ENCODE measurements at regions not wholly inside any gene's neighbourhood (a gene's known extent, or its start where the extent isn't known, plus 50 kb on each side); places are given as distances from the start of the nearest gene placed in this dataset.

DNA sequence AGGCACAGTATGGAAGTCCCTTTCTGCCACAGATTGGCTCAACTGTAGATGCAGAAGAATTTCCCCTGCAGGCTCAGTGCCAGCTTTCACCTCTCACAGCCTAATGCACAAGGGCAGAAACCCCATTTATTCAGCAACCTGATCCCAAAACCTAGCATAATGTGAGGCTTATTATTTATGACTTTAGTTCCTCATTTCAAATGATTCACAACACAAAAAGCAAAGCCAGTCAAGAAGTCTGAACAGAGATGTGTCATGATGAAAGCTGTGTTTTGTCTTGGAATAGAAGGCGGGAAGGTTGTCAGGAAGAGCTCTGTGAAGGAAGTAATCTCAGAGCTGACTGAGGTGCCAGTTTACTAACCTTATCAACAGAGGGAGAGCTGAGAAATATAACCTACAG, 369.7 kb downstream of the LRRC70 start:
- H3K9me3 ChIP-seq (ENCODE audit: control insufficient read depth, low read depth, low read length) = no peaks in the 10 kb centered on the region
- H3K4me2 ChIP-seq (ENCODE audit: insufficient read depth, insufficient read length, low read length) = no peak overlapping the region
- H4K20me1 ChIP-seq (ENCODE audit: control insufficient read depth, insufficient read depth, insufficient read length) = no peaks in the 10 kb centered on the region
- no peaks in the 10 kb centered on the region for H3K79me1 ChIP-seq (ENCODE audit: insufficient read depth, low read depth, low read length, poor library complexity, severe bottlenecking)
- no peak overlapping the region for H3K27ac Mint-ChIP-seq
- H3K4ac ChIP-seq (ENCODE audit: low read depth, low read length) = no peak overlapping the region
- H4K5ac ChIP-seq (ENCODE audit: insufficient read length, low read depth, low read length) = no peak overlapping the region
- H2BK20ac ChIP-seq (ENCODE audit: low read depth, low read length, poor library complexity, severe bottlenecking) = no peak overlapping the region
- H4K8ac ChIP-seq (replicated peaks; ENCODE audit: insufficient read length, low read depth, low read length) = no peak overlapping the region
- H2AFZ ChIP-seq (ENCODE audit: low read length) = no peak overlapping the region
- no peak for TF ChIP-seq CTCF (conservative IDR thresholded peaks at IDR 0.05)
- DNase-seq = no peak
- no peak overlapping the region for H3K18ac ChIP-seq (ENCODE audit: insufficient read length, low read depth, low read length)
- no peak overlapping the region for H3K4me3 Mint-ChIP-seq
- no peaks in the 10 kb centered on the region for H3K4me1 ChIP-seq (ENCODE audit: insufficient read depth, low read length)
- no peak overlapping the region for H2BK12ac ChIP-seq (ENCODE audit: insufficient read length, low read depth, low read length)
- H3K27me3 Mint-ChIP-seq (ENCODE audit: low read depth) = no peaks in the 10 kb centered on the region
- no peaks in the 10 kb centered on the region for H3K23me2 ChIP-seq (ENCODE audit: insufficient read length, low read depth, low read length, poor library complexity, severe bottlenecking)
- no peaks in the 10 kb centered on the region for H3K79me2 ChIP-seq (ENCODE audit: insufficient read depth, low read length)
- no peak overlapping the region for H2BK5ac ChIP-seq (ENCODE audit: insufficient read length, low read length)
- H2BK15ac ChIP-seq (ENCODE audit: low read depth, low read length) = no peak overlapping the region
- H3K27me3 ChIP-seq (ENCODE audit: insufficient read depth, low read length) = no peaks in the 10 kb centered on the region
- no peak overlapping the region for H3T11ph ChIP-seq (ENCODE audit: low read length)
- H2BK120ac ChIP-seq (ENCODE audit: low read depth, low read length, poor library complexity, severe bottlenecking) = no peak overlapping the region
- no peaks in the 10 kb centered on the region for H3K4me1 Mint-ChIP-seq
- no peak overlapping the region for H4K91ac ChIP-seq (ENCODE audit: insufficient read length, low read depth, low read length)
- H3K36me3 Mint-ChIP-seq (ENCODE audit: insufficient read depth in 1 of 3, low read depth in 3 of 3) = no peaks in the 10 kb centered on the region
- no peak overlapping the region for H3K23ac ChIP-seq (ENCODE audit: insufficient read length, low read depth, low read length)
- H3K9ac ChIP-seq (ENCODE audit: extremely low read depth, insufficient read length, low read length) = no peak overlapping the region
- H2AK5ac ChIP-seq (ENCODE audit: insufficient read length, low read length) = no peak overlapping the region
- H3K56ac ChIP-seq (ENCODE audit: insufficient read length, low read depth, low read length) = no peak overlapping the region
- H3K14ac ChIP-seq (ENCODE audit: insufficient read depth, low read length) = no peak overlapping the region
- no CpG with 5 or more reads among the region's 1 CpG for WGBS (ENCODE audit: extremely low coverage, insufficient read length, low lambda C conversion rate)
- no peaks in the 10 kb centered on the region for H3K9me3 Mint-ChIP-seq
- H3K27ac ChIP-seq (ENCODE audit: insufficient read length, low read depth, low read length) = no peak overlapping the region

Data from H9 (cell line).